Uterus (tissue), 2 donors: ENCODE measurements at regions not wholly inside any gene's neighbourhood (a gene's known extent, or its start where the extent isn't known, plus 50 kb on each side); places are given as distances from the start of the nearest gene placed in this dataset.

Experiments
- POLR2A ChIP-seq, 2 donors: fragments of 450-650 bp; IDR thresholded peaks; one replicate each; pipeline ENCODE4 v1.6.1; 2016; ENCODE audit warnings: antibody characterized with exemption in 2 of 2, mild to moderate bottlenecking in 1 of 2, moderate library complexity in 1 of 2
- TF ChIP-seq, protein P1 (sequence below), 4 experiments: fragments of 200-600 bp in 2 of 4; fragments of 450-650 bp in 2 of 4; sonication (generic) in 2 of 4; IDR thresholded peaks; one replicate each; pipeline ENCODE4 v1.5.1; 2016 to 2019; ENCODE audit warnings: antibody characterized with exemption in 4 of 4, mild to moderate bottlenecking in 2 of 4, moderate library complexity in 1 of 4

DNA sequence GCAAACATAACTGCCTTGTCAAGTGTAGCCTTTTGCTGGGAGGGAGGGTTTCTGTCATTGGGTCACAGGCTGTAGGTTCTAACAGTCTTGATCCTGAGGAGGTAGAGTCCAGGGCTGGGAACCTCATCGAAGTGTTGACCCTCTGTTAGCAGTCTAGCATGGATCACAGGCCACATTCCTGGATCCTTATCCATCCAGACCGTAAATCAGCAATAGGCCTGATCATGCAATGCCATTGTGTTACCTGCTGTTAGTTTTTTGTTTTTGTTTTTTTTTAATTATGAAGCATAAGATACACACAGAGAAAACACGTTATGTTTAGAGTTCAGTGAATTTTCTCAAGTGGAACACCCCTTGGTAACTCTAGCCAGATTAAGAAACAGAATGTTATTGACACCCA is 282.0 kb upstream of the TPM1 start:
- TF ChIP-seq, protein P1, sequence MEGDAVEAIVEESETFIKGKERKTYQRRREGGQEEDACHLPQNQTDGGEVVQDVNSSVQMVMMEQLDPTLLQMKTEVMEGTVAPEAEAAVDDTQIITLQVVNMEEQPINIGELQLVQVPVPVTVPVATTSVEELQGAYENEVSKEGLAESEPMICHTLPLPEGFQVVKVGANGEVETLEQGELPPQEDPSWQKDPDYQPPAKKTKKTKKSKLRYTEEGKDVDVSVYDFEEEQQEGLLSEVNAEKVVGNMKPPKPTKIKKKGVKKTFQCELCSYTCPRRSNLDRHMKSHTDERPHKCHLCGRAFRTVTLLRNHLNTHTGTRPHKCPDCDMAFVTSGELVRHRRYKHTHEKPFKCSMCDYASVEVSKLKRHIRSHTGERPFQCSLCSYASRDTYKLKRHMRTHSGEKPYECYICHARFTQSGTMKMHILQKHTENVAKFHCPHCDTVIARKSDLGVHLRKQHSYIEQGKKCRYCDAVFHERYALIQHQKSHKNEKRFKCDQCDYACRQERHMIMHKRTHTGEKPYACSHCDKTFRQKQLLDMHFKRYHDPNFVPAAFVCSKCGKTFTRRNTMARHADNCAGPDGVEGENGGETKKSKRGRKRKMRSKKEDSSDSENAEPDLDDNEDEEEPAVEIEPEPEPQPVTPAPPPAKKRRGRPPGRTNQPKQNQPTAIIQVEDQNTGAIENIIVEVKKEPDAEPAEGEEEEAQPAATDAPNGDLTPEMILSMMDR (IDR thresholded peaks at IDR 0.05), result no peak
- TF ChIP-seq POLR2A (IDR thresholded peaks at IDR 0.05), result no peak
